ENCODE measurements at regions not wholly inside any gene's neighbourhood (a gene's known extent, or its start where the extent isn't known, plus 50 kb on each side); places are given as distances from the start of the nearest gene placed in this dataset.

DNA sequence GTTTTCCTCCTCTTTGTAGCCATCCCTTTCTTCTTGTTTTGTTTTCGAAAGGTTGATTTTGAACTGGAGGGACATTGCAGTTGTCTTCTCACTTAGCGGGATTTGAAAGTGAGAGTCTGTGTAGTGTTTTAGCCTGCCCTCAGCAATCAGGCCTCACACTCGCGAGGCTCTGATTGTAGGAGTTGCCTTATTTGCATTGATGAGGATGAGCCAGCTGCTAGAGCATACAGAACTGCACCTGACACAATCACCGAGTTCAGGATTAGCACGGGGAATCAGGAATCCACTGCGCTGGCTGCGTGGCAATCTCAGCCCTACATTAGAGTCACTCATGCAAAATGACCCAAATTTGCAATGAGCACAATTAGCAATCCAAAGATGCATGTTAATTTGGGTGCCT, 122.5 kb upstream of the TMEM161B start:
- Histone ChIP-seq H3K27me3 (ENCODE audit: control insufficient read depth, insufficient read depth, low read length) (no peaks in the 10 kb centered on the region), H3K27ac (ENCODE audit: low read depth, low read length) (peak overlapping the region; percentile 96), H3K9me3 (ENCODE audit: control insufficient read depth, insufficient read depth, low read length) (no peaks in the 10 kb centered on the region), H3K4me3 (ENCODE audit: low read depth, low read length) (no peak overlapping the region), H3K36me3 (ENCODE audit: control insufficient read depth, insufficient read depth, low read length) (no peaks in the 10 kb centered on the region), H3K4me1 (ENCODE audit: control insufficient read depth, insufficient read depth, low read length) (peaks cover 14% of the 10 kb centered on the region)
- 30% methylated on average over 3 of the region's 8 CpGs for WGBS (ENCODE audit: insufficient coverage)
- peak in 3 of 6 donors; percentile 40 to 94 (median 90) for DNase-seq (ENCODE audit: low read depth in 4 of 6, low spot score in 6 of 6)

DNA sequence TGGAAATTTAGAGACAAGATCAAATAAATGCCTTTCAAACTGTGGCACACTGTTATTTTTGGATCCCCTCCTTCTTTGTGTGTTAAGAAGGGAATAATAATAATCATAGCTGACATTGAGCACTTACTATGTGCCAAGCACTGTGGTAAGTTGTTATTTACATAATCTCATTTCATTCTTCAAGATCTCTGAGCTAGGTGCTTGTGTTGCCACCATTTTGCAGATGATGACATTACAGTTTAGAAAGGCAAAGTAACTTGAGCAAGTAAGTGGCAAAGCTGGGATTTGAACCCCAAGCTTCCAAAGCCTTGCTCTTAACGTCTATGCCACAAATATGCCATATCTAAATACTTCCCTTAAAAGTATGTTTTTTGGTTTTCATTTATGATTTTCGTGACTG, 121.8 kb upstream of the TMEM161B start:
- no peaks in the 10 kb centered on the region for H3K27me3 ChIP-seq (ENCODE audit: control insufficient read depth, insufficient read depth, low read length)
- no CpG with 5 or more reads among the region's 2 CpGs for whole genome bisulfite sequencing (ENCODE audit: insufficient coverage)
- DNase-seq (ENCODE audit: low read depth in 4 of 6, low spot score in 6 of 6) = peak in 1 of 6 donors; percentile 68
- no peak overlapping the region for H3K4me3 ChIP-seq (ENCODE audit: low read depth, low read length)
- no peaks in the 10 kb centered on the region for H3K36me3 ChIP-seq (ENCODE audit: control insufficient read depth, insufficient read depth, low read length)
- H3K4me1 ChIP-seq (ENCODE audit: control insufficient read depth, insufficient read depth, low read length) = peaks cover 14% of the 10 kb centered on the region
- H3K27ac ChIP-seq (ENCODE audit: low read depth, low read length) = peak overlapping the region; percentile 96
- no peaks in the 10 kb centered on the region for H3K9me3 ChIP-seq (ENCODE audit: control insufficient read depth, insufficient read depth, low read length)

DNA sequence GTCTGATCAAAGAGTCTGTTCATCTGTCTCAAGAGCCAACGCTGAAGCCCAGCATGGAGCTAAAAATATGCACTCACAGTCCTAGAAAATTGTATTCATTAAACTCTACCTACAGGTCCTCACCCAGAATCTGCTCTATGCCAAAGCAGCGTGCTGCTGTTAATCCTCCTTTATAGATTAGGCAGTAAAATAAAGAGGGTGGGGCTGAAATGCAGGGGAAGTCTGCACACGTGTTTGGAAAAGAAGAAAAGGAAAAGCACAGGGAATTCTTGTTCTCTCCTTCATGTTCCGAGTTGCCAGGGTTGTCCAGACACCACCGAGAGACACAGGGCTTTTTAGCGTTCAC, 121.4 kb upstream of the TMEM161B start:
- 21% methylated on average over 4 of the region's 6 CpGs for WGBS (ENCODE audit: insufficient coverage)
- DNase-seq (ENCODE audit: low read depth in 4 of 6, low spot score in 6 of 6) = peak in 2 of 6 donors; percentile 32 to 81
- Histone ChIP-seq H3K4me3 (ENCODE audit: low read depth, low read length) (no peak overlapping the region), H3K27me3 (ENCODE audit: control insufficient read depth, insufficient read depth, low read length) (no peaks in the 10 kb centered on the region), H3K36me3 (ENCODE audit: control insufficient read depth, insufficient read depth, low read length) (no peaks in the 10 kb centered on the region), H3K4me1 (ENCODE audit: control insufficient read depth, insufficient read depth, low read length) (peaks cover 14% of the 10 kb centered on the region), H3K27ac (ENCODE audit: low read depth, low read length) (peak overlapping the region; percentile 96), H3K9me3 (ENCODE audit: control insufficient read depth, insufficient read depth, low read length) (no peaks in the 10 kb centered on the region)

DNA sequence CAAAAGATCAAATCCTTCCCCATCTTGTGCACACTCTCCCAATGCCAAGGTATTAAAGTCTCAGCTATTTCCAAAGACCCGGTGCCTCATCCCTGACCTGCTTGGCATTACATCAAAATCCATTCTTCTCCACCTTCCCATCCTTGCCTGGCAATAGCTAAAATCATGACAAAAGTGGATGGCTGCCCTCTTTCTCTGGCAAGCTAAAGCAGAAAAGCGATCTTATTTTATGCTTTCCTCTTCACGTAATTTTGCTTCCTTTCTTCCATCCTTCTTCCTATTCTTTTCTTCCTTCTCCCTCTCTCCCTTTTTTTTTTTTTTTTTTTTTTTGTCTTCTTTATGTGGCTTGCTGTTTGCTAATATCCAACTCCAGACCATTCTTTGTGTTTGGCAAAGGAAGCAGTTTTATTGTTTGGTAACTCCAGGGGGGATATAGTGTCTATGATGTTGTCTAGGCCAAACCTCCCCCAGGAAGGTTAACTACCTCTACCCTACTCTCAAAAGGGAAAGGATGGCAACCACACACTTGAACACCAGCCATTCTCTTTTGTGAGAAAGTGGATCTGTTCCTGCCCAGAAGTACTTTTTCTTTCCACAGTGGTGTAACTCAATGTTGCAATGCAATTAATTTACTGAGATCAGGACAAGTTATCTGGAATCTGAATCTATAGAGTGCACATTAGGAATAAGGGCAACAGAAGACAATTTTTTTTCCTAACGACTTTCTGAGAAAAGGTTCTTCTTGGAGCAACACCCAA, 120.9 kb upstream of the TMEM161B start:
- Histone ChIP-seq H3K27ac (ENCODE audit: low read depth, low read length) (peak overlapping the region; percentile 96), H3K4me3 (ENCODE audit: low read depth, low read length) (no peak overlapping the region), H3K27me3 (ENCODE audit: control insufficient read depth, insufficient read depth, low read length) (no peaks in the 10 kb centered on the region), H3K9me3 (ENCODE audit: control insufficient read depth, insufficient read depth, low read length) (no peaks in the 10 kb centered on the region), H3K4me1 (ENCODE audit: control insufficient read depth, insufficient read depth, low read length) (peaks cover 14% of the 10 kb centered on the region), H3K36me3 (ENCODE audit: control insufficient read depth, insufficient read depth, low read length) (no peaks in the 10 kb centered on the region)
- DNase-seq (ENCODE audit: low read depth in 4 of 6, low spot score in 6 of 6) = peak in 3 of 6 donors; percentile 58 to 88 (median 85)
- 32% methylated on average over 3 of the region's 4 CpGs for WGBS (ENCODE audit: insufficient coverage)

DNA sequence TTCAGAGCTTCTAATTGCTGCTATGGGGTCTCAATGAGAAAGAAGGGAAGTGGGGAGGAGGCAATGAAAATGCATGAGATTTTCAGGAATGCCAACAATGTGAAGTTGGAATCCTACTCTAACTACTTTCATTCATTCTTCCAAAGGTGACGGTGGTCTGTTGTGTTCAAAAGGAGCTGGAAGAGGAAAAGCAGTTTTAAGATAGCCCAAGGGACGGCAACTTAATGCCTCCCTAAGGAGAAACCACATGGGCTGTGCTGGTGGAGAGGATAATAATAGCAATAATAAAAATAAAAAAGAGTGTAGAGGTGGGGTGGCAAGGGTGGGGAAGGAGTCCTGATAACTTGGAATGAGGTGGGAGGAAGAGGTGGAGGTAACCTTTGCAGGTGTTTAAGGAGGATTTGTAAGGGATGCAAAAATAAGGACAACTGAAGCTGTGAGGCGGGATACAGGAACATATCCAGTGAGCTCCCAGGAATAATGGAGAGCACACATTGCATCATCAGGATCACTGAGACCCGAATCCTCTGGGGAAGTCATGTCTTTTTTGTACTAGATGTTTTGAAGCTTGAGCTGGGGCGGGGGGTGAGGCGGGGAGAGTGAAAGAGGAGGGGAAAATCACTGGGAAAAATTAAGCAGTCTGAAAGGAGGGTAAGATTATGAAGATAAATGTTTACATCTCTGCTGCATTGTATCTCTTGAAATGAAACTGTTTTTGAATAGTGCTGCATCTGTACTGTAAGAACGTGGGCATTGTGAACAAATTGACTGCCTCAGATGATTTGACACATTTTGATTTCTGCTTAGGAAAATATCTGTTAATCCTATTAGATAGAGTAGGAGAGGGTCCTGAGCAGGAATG, 120.1 kb upstream of the TMEM161B start:
- Histone ChIP-seq H3K27me3 (ENCODE audit: control insufficient read depth, insufficient read depth, low read length) (no peaks in the 10 kb centered on the region), H3K4me3 (ENCODE audit: low read depth, low read length) (no peak overlapping the region), H3K27ac (ENCODE audit: low read depth, low read length) (peak overlapping the region; percentile 96), H3K36me3 (ENCODE audit: control insufficient read depth, insufficient read depth, low read length) (no peaks in the 10 kb centered on the region), H3K4me1 (ENCODE audit: control insufficient read depth, insufficient read depth, low read length) (peaks cover 14% of the 10 kb centered on the region), H3K9me3 (ENCODE audit: control insufficient read depth, insufficient read depth, low read length) (no peaks in the 10 kb centered on the region)
- DNase-seq (ENCODE audit: low read depth in 4 of 6, low spot score in 6 of 6) = peak in 2 of 6 donors; percentile 75 to 90
- WGBS (ENCODE audit: insufficient coverage) = 18% methylated on average over 6 of the region's 7 CpGs

DNA sequence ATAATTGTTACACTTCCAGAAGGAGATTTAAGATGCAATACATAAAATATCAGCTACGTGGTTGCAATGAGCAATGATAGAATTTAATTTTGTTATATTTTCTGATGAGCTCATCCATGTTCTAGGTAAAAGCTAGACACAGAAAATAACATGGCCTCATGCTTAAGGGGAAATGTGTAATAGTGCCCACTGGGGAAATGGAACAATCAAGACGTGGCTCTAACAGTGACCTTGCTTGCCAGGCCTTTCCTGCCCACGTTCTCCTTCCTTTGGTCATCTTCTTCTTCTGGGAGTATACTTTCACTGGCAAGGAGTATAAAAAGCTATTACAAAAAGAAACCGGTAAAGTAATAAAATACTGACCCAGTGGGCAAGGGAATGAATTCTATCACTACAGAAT, 116.2 kb upstream of the TMEM161B start:
- no CpG with 5 or more reads among the region's 4 CpGs for WGBS (ENCODE audit: insufficient coverage)
- Histone ChIP-seq H3K4me3 (ENCODE audit: low read depth, low read length) (no peak overlapping the region), H3K36me3 (ENCODE audit: control insufficient read depth, insufficient read depth, low read length) (no peaks in the 10 kb centered on the region), H3K9me3 (ENCODE audit: control insufficient read depth, insufficient read depth, low read length) (no peaks in the 10 kb centered on the region), H3K27ac (ENCODE audit: low read depth, low read length) (no peak overlapping the region), H3K27me3 (ENCODE audit: control insufficient read depth, insufficient read depth, low read length) (no peaks in the 10 kb centered on the region), H3K4me1 (ENCODE audit: control insufficient read depth, insufficient read depth, low read length) (peaks cover 8% of the 10 kb centered on the region)
- peak in 1 of 6 donors; percentile 2 for DNase-seq (ENCODE audit: low read depth in 4 of 6, low spot score in 6 of 6)

DNA sequence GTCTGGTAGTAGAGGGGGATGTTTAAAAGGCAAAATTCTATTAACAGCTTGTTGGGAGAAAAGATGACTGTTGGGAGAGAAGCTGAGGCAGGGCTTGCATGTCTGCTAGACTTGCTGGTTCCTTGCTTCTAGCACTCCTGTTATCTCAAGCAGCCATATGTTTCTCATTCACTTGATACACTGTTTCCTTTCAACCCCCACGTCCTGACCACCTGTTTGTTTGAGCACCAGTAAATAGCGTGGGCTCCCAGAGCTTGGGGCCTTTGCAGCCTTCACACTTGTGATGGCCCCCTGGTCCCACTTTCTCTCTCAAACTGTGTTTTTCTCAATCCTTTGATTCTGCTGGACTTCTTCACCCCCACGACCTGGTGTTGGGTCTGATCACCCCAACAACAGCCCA, 111.7 kb upstream of the TMEM161B start:
- WGBS (ENCODE audit: insufficient coverage) = 80% methylated on average over 2 of the region's 3 CpGs
- H3K27ac ChIP-seq (ENCODE audit: low read depth, low read length) = no peak overlapping the region

DNA sequence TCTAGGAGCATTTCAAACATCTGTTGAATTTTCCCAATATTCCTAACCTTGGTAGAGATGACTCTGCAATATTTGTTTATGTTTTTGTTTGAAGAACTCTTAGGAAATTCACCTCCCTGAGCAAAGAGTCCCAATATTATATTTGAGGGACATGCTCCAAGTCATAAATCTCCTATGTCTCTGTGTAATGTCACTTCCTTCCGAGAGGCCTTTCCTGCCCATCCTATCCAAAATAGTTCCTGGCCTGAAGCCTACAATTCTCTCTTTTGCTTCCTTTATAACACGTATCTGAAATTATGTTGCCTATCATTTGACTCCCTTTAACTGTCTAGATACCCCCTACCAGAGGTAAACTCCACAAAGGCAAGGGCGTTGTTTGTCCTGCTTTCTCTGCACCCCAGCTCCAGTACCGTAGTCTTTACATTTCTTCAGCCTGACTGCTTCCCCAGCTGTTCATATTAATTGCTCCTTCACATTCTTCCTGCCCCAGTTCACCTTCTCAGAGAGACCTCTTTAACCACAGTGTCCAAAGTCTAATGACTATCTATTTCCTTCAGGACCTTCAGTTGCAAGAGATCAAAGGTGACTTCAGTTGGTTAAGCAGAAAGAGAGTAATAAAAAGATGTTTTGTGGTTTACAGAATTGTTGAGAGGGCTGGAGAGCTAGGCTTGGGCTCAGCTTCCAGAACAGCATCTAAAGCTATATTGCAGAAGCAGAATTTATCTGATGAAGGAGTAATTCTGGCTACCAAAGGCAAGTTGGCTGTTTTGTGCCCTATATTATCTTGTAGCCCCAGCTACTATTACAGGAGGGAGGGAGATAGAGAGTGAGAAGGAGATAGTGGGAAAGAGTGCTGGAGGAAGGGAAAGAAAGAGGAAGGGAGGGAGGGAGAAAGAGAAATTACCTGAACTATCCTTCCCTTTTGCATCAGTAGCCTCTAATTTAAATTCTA, 109.3 kb upstream of the TMEM161B start:
- no peak for DNase-seq (ENCODE audit: low read depth in 4 of 6, low spot score in 6 of 6)
- no peak overlapping the region for H3K27ac ChIP-seq (ENCODE audit: low read depth, low read length)
- WGBS (ENCODE audit: insufficient coverage) = 76% methylated on average over 4 of the region's 4 CpGs
- H3K36me3 ChIP-seq (ENCODE audit: control insufficient read depth, insufficient read depth, low read length) = no peaks in the 10 kb centered on the region
- H3K27me3 ChIP-seq (ENCODE audit: control insufficient read depth, insufficient read depth, low read length) = no peaks in the 10 kb centered on the region
- H3K4me3 ChIP-seq (ENCODE audit: low read depth, low read length) = no peak overlapping the region
- no peaks in the 10 kb centered on the region for H3K9me3 ChIP-seq (ENCODE audit: control insufficient read depth, insufficient read depth, low read length)
- no peaks in the 10 kb centered on the region for H3K4me1 ChIP-seq (ENCODE audit: control insufficient read depth, insufficient read depth, low read length)

More for the DNA sequence above, 111.7 kb upstream of the TMEM161B start:
- H3K4me3 ChIP-seq (ENCODE audit: low read depth, low read length) = no peak overlapping the region
- no peaks in the 10 kb centered on the region for H3K27me3 ChIP-seq (ENCODE audit: control insufficient read depth, insufficient read depth, low read length)
- DNase-seq (ENCODE audit: low read depth in 4 of 6, low spot score in 6 of 6) = no peak
- no peaks in the 10 kb centered on the region for H3K36me3 ChIP-seq (ENCODE audit: control insufficient read depth, insufficient read depth, low read length)
- no peaks in the 10 kb centered on the region for H3K9me3 ChIP-seq (ENCODE audit: control insufficient read depth, insufficient read depth, low read length)
- H3K4me1 ChIP-seq (ENCODE audit: control insufficient read depth, insufficient read depth, low read length) = no peaks in the 10 kb centered on the region

DNA sequence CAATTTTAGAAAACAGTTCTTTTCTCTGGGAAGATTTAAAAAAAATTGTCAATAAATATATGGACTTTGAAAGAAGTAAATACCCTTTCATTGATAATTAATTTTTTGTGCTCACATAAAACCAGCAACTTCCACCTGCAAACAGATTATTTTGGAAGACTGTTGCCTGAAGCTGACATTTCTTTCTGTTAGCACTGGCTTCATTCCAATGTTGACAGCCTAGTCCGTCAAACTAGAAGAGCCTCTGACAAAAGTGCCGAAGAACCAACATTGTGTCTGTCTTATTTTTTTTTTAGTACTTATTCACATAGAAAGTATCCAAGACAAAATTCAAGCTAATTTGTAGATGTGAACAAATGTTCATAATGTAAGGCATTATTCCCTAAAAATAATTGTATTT, 108.6 kb upstream of the TMEM161B start:
- no peak overlapping the region for H3K4me3 ChIP-seq (ENCODE audit: low read depth, low read length)
- no peaks in the 10 kb centered on the region for H3K27me3 ChIP-seq (ENCODE audit: control insufficient read depth, insufficient read depth, low read length)
- no peaks in the 10 kb centered on the region for H3K36me3 ChIP-seq (ENCODE audit: control insufficient read depth, insufficient read depth, low read length)
- no peak for DNase-seq (ENCODE audit: low read depth in 4 of 6, low spot score in 6 of 6)
- WGBS (ENCODE audit: insufficient coverage) = no CpG with 5 or more reads among the region's 2 CpGs
- no peaks in the 10 kb centered on the region for H3K9me3 ChIP-seq (ENCODE audit: control insufficient read depth, insufficient read depth, low read length)
- no peak overlapping the region for H3K27ac ChIP-seq (ENCODE audit: low read depth, low read length)
- no peaks in the 10 kb centered on the region for H3K4me1 ChIP-seq (ENCODE audit: control insufficient read depth, insufficient read depth, low read length)

All from spinal cord (tissue), 9 donors.